Thyroid gland (tissue), 4 donors: ENCODE measurements at regions not wholly inside any gene's neighbourhood (a gene's known extent, or its start where the extent isn't known, plus 50 kb on each side); places are given as distances from the start of the nearest gene placed in this dataset.
A peak's percentile ranks its signal among the peaks of the same experiment; 100 is the strongest.

Experiments used
- DNase-seq, 2 donors: peaks; one replicate each; pipeline ENCODE4 v3.0.0-alpha.2; 2019
- H3K27ac ChIP-seq, 3 donors: fragments of 200-600 bp; sonication (generic); 1 replicate in 2 of 3; 2 replicates in 1 of 3; pipeline ENCODE4 v1.5.1; 2016 to 2019; ENCODE audit warnings: mild to moderate bottlenecking in 1 of 3, moderate library complexity in 1 of 3
- H3K27me3 ChIP-seq: fragments of 200-600 bp; sonication (generic); one replicate; pipeline ENCODE4 v1.5.1; 2019
- H3K36me3 ChIP-seq, 2 donors: fragments of 200-600 bp; sonication (generic); one replicate each; pipeline ENCODE4 v1.5.1; 2016 to 2019
- H3K4me1 ChIP-seq, 2 donors: fragments of 200-600 bp; sonication (generic); one replicate each; pipeline ENCODE4 v1.5.1; 2017 to 2019
- H3K4me3 ChIP-seq, 3 donors: fragments of 200-600 bp; sonication (generic); replicated peaks in 1 of 3; 1 replicate in 2 of 3; 2 replicates in 1 of 3; pipeline ENCODE4 v1.5.1; 2016; ENCODE audit warnings: mild to moderate bottlenecking in 1 of 3
- H3K9me3 ChIP-seq: fragments of 200-600 bp; sonication (generic); one replicate; pipeline ENCODE4 v1.5.1; 2017
- POLR2A ChIP-seq, 2 donors: fragments of 450-650 bp; IDR thresholded peaks; one replicate each; pipeline ENCODE4 v1.6.1; 2017; ENCODE audit warnings: antibody characterized with exemption in 2 of 2, mild to moderate bottlenecking in 2 of 2, moderate library complexity in 1 of 2
- WGBS, 2 donors: methylation state at CpG; one replicate each; pipeline ENCODE4 v1.1.5; 2017; 5-methylcytosine and 5-hydroxymethylcytosine counted together
- intact Hi-C: fragments of 100-400 bp; cut with DNase I; formaldehyde crosslinking; loops from one replicate; pipeline ENCODE4 v1.15.1; 2023
- TF ChIP-seq, protein P1 (sequence below), 6 experiments: fragments of 200-600 bp in 3 of 6; fragments of 450-650 bp in 3 of 6; sonication (generic) in 3 of 6; IDR thresholded peaks; one replicate each; pipeline ENCODE4 v1.5.1; 2016 to 2019; ENCODE audit warnings: antibody characterized with exemption in 6 of 6, mild to moderate bottlenecking in 2 of 6, inconsistent platforms in 1 of 6, moderate library complexity in 1 of 6

DNA sequence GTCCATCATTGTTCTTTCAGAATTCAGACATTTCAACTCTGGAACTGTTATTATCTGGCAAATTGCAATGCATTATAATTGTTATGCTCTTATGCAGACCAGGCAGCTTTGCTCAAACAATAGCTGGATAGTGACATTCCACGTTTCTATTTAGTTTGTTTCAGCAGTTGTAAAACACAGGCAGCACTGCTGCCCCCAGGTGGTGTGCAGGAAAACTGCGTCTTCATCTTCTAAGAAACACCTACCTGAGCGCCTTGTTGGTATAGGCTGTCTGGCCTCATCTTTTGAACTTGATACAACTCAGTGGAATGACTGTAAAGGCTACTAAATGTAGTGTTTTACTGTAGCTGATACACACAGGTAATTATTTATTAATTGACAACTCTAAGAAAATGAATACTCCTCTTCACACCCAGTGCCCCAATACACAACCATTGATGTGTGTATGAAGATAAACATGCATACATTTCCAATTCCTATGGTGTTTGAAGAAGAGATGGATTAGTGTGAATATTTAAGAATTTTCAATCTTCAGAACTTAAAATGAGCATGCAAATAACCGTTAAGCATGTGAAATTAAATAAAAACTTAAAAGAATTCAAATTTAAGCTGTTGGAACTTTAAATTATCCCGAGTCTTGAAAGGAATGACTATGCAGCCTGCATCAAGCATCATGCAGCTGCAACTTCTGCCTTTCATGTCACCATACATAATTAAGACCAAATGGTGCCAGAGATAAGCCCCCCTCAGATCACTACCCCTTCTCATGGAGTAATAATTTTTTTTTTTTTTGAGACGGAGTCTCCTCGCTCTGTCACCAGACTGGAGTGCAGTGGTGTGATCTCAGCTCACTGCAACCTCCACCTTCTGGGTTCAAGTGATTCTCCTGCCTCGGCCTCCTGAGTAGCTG, 85.6 kb downstream of the CD8B2 start:
- no peak for TF ChIP-seq POLR2A (IDR thresholded peaks at IDR 0.05)
- TF ChIP-seq, protein P1, sequence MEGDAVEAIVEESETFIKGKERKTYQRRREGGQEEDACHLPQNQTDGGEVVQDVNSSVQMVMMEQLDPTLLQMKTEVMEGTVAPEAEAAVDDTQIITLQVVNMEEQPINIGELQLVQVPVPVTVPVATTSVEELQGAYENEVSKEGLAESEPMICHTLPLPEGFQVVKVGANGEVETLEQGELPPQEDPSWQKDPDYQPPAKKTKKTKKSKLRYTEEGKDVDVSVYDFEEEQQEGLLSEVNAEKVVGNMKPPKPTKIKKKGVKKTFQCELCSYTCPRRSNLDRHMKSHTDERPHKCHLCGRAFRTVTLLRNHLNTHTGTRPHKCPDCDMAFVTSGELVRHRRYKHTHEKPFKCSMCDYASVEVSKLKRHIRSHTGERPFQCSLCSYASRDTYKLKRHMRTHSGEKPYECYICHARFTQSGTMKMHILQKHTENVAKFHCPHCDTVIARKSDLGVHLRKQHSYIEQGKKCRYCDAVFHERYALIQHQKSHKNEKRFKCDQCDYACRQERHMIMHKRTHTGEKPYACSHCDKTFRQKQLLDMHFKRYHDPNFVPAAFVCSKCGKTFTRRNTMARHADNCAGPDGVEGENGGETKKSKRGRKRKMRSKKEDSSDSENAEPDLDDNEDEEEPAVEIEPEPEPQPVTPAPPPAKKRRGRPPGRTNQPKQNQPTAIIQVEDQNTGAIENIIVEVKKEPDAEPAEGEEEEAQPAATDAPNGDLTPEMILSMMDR (IDR thresholded peaks at IDR 0.05) = peak in 2 of 6 experiments; percentile 36 to 43
- DNase-seq = no peak
- no peaks in the 10 kb centered on the region for H3K9me3 ChIP-seq
- H3K27me3 ChIP-seq = no peaks in the 10 kb centered on the region
- 84 to 85% methylated on average over 8 of the region's 8 CpGs for WGBS, 2 donors
- intact Hi-C loops = no loop called here
- no peak overlapping the region for H3K27ac ChIP-seq
- H3K4me3 ChIP-seq = no peak overlapping the region
- peaks cover 0 to 16% of the 10 kb centered on the region in 2 donors for H3K4me1 ChIP-seq
- no peaks in the 10 kb centered on the region for H3K36me3 ChIP-seq

DNA sequence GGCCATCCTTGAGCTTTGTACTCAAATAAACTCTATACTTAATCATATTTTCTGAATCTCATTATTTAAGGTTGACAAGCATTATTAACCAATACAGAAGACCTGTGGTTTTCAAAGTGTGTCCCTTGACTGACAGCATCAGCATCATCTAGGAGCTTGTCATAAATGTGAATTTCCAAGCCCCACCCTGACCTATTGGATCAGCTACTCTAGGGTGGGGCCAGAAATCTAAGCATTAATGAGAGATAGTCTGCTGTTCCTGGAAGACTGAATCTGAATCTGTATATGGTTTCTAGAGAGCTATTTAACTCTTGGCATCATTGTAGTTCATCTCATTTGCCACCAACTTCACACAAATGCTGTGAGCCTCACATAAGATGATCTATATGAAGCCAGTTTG, 86.6 kb downstream of the CD8B2 start:
- Histone ChIP-seq H3K27ac (no peak overlapping the region), H3K9me3 (no peaks in the 10 kb centered on the region), H3K27me3 (no peaks in the 10 kb centered on the region), H3K36me3 (no peaks in the 10 kb centered on the region), H3K4me3 (no peak overlapping the region), H3K4me1 (peaks cover 0 to 16% of the 10 kb centered on the region in 2 donors)
- TF ChIP-seq, protein P1 (IDR thresholded peaks at IDR 0.05) = no peak
- no peak for TF ChIP-seq POLR2A (IDR thresholded peaks at IDR 0.05)
- DNase-seq = no peak
- intact Hi-C loops = no loop called here

DNA sequence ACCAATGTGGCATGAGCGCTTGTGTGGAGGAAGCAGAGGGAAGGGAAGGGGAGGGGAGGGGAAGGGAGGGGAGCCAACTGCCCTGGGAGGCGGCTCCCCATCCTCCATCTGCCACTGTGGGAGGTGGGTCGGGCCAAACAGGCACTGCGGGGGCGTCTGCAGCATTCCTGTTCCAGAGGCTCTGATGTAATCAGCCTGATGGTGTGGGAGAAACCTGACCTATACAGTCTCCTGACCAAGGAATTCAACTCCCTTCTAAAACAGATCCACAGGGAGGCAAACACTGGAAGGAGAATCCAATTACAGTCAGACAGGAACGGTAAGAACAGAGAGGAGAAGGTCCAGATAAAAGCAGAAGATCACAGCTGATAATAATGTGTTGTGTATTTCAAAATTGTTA, 88.8 kb downstream of the CD8B2 start:
- Histone ChIP-seq H3K36me3 (no peaks in the 10 kb centered on the region), H3K4me1 (peaks cover 0 to 11% of the 10 kb centered on the region in 2 donors), H3K27me3 (no peaks in the 10 kb centered on the region), H3K9me3 (no peaks in the 10 kb centered on the region), H3K27ac (no peak overlapping the region), H3K4me3 (no peak overlapping the region)
- intact Hi-C loops = no loop called here
- DNase-seq = peak; percentile 16 to 59
- no peak for TF ChIP-seq POLR2A (IDR thresholded peaks at IDR 0.05)
- TF ChIP-seq, protein P1 (IDR thresholded peaks at IDR 0.05) = no peak
- WGBS, 2 donors = 19 to 30% methylated on average over 6 of the region's 6 CpGs

DNA sequence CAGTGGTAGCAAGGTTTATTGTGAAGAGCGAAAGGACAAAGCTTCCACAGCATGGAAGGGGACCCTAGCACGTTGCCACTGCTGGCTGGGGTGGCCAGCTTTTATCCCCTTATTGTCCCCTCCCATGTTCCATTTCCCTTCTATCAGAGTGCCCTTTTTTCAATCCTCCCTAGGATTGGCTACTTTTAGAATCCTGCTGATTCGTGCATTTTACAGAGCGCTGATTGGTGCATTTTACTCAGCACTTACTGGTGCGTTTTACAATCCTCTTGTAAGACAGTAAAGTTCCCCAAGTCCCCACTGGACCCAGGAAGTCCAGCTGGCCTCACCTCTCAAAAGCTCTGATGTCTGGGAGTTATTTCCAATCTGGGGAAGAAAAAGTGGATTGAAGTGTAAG, 90.1 kb downstream of the CD8B2 start:
- H3K4me3 ChIP-seq = no peak overlapping the region
- TF ChIP-seq, protein P1 (IDR thresholded peaks at IDR 0.05) = no peak
- no peak for TF ChIP-seq POLR2A (IDR thresholded peaks at IDR 0.05)
- no peak for DNase-seq
- peaks cover 0 to 9% of the 10 kb centered on the region in 2 donors for H3K4me1 ChIP-seq
- no peak overlapping the region for H3K27ac ChIP-seq
- H3K36me3 ChIP-seq = no peaks in the 10 kb centered on the region
- WGBS, 2 donors = 92 to 94% methylated on average over 5 of the region's 5 CpGs
- H3K27me3 ChIP-seq = no peaks in the 10 kb centered on the region
- intact Hi-C loops = no loop called here
- no peaks in the 10 kb centered on the region for H3K9me3 ChIP-seq

DNA sequence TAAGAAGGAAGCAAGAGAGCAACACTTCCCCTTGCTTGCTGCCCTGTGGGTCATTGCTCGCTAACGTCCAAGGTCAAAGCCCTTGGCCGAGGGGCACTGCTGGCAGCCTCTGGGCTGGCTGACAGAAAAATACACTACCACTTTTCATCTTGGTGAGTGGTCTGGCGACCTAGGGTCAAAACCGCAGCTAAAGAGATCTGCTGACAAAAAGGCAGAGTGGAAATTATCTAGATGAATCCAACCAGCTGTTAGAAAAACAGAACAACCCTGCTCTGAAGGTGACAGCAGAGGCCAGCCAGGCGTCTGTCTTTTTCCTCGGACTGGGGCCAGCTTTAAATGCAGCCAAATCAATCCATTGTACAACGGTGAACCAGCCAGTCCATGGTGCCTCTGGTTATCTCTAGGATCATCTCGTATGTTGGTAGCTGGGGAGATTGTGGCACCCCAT, 92.6 kb downstream of the CD8B2 start:
- no peak for TF ChIP-seq POLR2A (IDR thresholded peaks at IDR 0.05)
- TF ChIP-seq, protein P1 (IDR thresholded peaks at IDR 0.05) = no peak
- intact Hi-C loops = loop anchor here (10.0 kb wide), 1 partner anchor 475 kb away; no protein-coding TSS in a partner anchor
- DNase-seq = no peak
- H3K36me3 ChIP-seq = no peaks in the 10 kb centered on the region
- H3K4me1 ChIP-seq = peaks cover 0 to 14% of the 10 kb centered on the region in 2 donors
- no peak overlapping the region for H3K27ac ChIP-seq
- WGBS, 2 donors = 63 to 65% methylated on average over 9 of the region's 9 CpGs
- H3K4me3 ChIP-seq = no peak overlapping the region
- H3K27me3 ChIP-seq = no peaks in the 10 kb centered on the region
- no peaks in the 10 kb centered on the region for H3K9me3 ChIP-seq
